Ramos (cell line): ENCODE measurements at regions not wholly inside any gene's neighbourhood (a gene's known extent, or its start where the extent isn't known, plus 50 kb on each side); places are given as distances from the start of the nearest gene placed in this dataset.

Experiments
- in situ Hi-C: fragments of 300-500 bp; cut with MboI; formaldehyde crosslinking; loops from one replicate; pipeline ENCODE4 v1.14.3; 2022; ENCODE audit warnings: low sequenced_read_pairs; ENCODE audit not compliant: unreplicated experiment

GRCh38 chr2:16291226-16291625 is 350.9 kb downstream of the MYCN start:
- in situ Hi-C loops: no loop called here

DNA sequence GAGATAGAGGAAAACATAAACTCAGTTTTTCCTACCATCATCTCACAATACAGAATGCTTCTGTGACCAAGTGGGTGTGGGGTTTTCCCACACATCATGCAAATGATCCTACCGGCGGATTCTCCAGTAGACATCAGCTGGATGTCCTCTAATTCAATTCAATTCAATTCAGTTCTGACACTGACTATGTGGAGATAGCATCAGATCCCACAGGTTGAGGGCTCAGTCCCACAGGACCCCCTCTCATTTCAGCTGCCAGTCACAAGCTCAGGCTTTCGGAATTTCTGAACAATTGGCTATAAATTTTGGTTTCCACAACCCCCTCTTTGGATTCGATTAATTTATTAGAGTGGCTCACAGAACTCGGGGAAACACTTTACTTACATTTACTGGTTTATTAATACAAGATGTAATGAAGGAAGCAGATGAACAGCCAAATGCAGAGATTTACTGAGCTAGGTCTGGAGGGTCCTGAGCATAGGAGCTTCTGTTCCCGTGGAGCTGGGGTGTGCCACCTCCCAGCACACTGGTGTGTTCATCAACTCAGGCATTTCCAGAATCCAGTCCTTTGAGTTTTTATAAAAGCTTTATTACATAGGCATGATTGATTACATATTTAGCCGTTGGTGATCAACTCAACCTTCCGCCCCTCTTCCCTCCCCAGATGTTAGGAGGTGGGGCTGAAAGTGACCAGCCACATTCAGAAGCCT is 350.1 kb downstream of the MYCN start:
- in situ Hi-C loops: no loop called here

DNA sequence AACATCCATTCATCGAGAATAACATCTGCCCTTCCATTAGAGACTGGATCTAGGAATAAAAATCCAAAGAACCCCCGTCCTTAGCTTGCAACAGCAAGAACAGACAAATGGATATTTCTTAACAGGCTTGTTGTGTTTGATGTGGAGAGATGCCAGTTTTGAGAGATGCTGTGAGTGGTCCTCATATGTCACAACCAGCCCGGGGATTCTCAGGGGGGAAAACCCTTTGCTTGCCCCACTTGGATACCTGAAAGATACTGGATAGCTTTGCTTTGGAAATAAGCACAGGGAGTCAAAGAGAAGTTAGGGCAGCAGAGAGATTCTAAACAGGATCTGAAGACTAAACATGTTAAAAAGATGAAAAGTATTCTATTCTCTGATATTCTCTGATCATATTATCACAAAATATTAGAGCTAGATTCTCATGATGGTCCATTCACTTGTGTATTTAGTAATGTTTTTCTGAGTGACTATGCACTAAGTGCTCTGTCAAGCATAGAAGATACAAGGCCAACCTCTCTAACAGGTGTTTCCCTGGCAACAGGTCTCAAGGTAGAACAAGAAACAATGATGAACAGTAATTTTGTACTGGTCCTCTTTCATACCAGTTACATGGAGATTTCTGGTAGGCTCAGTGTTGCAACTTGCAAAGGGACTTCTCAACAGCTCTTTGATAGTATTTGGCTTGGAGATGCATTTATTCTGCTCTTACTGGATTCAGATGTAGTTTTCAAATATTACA is 348.2 kb downstream of the MYCN start:
- in situ Hi-C loops: no loop called here

- in situ Hi-C loops: no loop called here
Measured at GRCh38 chr2:16287831-16288230, 347.5 kb downstream of the MYCN start.

- in situ Hi-C loops: no loop called here
Measured at GRCh38 chr2:16287281-16287680, 346.9 kb downstream of the MYCN start.

DNA sequence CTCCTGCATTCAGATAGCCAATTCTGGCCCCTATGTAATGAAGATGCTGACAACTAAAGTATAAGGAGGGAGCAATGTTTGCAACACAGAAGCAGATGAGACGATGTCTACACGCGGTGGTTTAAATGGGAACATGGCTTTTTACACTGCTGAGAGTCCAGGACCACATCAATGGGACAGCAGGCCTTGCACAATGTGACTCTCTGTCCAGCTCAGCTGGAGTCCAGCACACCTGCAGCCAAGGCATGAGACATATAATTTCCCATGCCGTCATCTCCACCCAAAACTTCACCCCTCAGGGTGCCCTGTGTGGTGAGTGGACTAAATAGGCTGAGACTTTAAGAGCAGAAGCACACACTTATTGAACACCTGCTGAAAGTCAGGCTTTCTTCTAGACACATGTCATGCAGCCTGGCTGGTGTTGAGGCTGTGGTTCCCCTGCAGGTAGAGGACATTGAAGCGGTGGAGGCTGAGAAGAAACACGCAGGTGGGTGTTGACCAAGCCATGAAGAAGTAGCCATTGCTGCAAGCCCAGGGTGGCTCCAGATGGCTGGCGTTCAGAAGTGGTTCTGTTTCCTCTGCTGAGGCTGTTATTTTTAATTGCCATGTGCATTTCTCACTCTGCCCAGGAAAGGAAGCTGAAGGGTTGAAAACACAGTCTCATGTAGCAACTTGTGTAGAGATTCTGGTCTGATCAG is 345.6 kb downstream of the MYCN start:
- in situ Hi-C loops: no loop called here

DNA sequence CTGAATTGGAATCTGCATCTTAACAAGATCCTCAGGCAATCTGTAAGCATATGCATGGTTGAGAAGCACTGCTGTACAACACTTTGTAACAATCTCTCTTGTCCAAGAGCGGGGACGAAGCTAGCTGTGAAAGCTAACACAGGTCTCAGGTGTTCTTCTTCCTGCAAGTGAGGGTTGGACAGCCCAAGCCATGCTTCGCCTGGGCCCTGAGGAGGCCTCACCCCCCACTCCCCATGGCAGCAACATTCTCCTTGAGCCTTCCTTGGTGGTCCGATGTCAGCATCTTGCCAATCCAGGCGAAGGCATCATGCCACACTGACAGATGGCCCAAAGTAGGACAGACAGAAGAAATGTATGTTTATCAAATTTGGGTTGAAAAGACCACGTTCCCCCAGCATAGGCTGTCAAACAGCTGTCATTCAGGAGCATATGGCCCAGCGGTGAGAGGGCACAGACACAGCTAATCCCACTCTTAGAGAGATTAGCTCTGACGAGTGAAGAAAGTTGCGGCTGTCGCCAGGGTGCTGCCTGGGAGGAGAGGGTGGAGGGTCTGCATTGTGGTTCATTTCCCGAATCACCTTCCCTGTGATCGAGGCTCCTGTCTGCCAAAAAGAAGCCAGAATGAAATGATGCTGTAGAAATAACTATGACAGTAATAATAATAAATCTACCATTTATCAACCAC is 344.7 kb downstream of the MYCN start:
- in situ Hi-C loops: no loop called here

DNA sequence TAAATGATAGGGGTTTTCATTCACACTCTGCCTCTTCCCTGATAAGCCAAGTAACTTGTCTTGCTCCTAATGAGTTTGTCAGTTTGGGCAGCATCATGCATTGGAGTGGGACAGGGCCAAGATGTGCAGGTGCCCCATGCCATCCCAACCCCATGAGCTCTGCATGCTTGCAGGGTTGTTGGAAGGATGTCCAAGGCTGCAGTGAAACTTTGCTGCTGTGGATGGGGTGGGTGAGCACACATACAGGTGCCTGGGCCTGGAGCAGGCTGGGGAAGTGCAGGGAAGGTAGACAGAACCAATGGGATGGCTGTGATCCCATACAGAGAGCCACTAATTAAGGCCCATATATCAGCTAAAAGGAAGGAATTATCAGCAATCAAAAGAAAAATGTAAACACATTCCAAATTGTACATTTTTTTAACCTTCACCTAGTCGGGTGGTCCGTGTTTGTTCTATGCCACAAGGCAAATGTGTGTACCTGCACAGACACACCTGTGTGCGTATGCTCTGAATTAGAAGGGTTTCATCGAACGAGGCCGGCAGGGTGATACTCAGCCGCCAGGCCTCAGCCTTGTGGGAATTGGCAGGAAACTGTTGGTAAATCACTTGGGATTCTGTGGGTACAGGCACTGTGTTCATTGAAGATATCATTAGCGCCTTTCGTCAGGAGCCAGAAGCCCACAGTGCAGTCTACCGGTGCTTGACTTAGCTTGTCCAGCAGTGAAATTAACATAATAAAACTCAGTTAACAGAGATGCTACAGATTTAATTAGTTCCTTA is 342.9 kb downstream of the MYCN start:
- in situ Hi-C loops: no loop called here

DNA sequence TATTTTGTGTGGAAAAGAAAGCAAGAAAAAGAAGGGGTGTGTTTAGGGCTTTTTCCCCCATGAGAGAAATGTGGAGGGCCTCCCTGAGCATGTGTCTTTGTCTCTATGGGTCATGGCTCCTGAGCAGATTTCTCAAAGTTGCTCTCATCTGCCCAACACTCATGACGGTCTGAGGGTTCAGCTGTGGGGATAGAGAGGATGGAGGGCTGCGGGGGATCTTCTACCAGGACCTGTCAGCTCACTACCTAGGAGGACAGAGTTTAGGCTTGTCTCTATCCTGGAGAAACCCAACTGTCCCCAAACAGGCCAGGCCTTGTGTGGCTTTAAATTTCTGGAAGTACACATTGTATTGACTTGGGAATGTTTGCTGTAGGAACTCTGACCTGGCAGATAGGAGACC is 342.2 kb downstream of the MYCN start:
- in situ Hi-C loops: no loop called here

GRCh38 chr2:16281451-16282335 is 341.3 kb downstream of the MYCN start:
- in situ Hi-C loops: no loop called here

- in situ Hi-C loops: no loop called here
Measured at GRCh38 chr2:16280081-16280480, 339.7 kb downstream of the MYCN start.

- in situ Hi-C loops: no loop called here
Measured at GRCh38 chr2:16279641-16280040, 339.3 kb downstream of the MYCN start.

DNA sequence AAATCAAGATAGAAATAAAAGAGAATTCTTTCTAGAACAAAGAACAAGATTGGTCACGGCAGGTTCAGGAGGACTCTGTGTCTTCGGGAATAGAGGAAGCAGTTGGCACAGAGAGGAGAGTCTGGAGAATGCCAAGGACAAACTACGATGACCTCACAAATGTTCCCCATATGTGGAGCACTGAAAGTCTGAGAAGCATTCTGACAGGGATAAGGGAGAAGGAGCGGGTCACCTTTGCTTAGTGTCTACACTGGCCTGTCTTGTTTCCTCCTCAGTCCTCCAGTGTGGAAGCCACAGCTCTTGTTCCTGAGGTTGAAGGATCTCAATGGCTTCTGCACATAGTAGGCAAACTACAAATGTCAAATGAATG is 338.8 kb downstream of the MYCN start:
- in situ Hi-C loops: no loop called here

- in situ Hi-C loops: no loop called here
Measured at GRCh38 chr2:16278421-16279200, 338.3 kb downstream of the MYCN start.

DNA sequence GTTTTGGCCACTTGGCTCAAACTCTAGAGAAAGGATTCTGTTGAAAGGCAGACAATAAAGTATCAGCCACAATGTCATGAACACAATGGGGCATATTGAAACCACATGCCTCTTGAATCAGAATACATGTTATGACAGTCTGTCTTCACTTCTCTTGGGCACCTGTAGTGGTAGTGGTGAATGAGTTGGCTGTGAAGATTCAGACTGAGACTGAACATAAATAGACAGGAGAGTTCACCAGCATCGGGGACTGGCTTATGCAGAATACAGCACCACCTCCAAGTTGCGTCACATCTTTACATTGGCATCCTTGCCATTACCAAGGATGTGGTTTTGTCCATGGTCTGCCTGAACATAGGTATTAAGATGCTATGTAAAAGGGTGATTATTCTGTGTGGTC is 336.8 kb downstream of the MYCN start:
- in situ Hi-C loops: no loop called here

GRCh38 chr2:16275661-16276060 is 335.3 kb downstream of the MYCN start:
- in situ Hi-C loops: no loop called here

GRCh38 chr2:16275131-16275530 is 334.8 kb downstream of the MYCN start:
- in situ Hi-C loops: no loop called here

DNA sequence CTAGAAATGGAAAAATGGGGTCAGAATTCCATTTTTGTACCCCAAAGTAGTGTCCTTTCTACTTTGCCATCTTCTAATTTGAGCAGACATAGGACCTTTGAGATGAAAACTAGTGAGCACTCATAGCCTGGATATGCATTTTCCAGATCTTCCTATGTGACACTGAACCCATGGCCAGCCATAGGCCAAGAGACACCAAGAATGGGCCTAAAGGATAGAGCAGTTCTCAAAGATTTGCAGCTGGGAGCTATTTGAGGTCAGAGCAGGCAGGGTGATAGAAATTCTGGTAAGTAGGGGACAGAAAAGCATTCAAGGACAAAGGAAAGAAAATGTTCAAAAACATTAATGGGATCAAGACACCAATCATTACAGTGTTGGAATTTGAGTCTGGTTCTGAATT is 332.8 kb downstream of the MYCN start:
- in situ Hi-C loops: no loop called here
